Panc1 (cell line): ENCODE measurements at regions not wholly inside any gene's neighbourhood (a gene's known extent, or its start where the extent isn't known, plus 50 kb on each side); places are given as distances from the start of the nearest gene placed in this dataset.

Experiments used
- ATAC-seq: fragments of 200-7000 bp; cut with Tn5 transposase; 2 replicates; pipeline ENCODE4 v1.9.1; 2020; ENCODE audit warnings: mild to moderate bottlenecking, moderate library complexity
- BruUV-seq: library from RNA; stranded (reverse); fragments of 400-500 nt; replicated peaks from 2 replicates; lab custom pipeline; 2021; lab: Mats Ljungman, UMichigan
- CTCF ChIA-PET: fragments of 300-600 bp; sonication (Branson Sonifier 250); formaldehyde crosslinking; loops from one replicate; lab custom pipeline; 2022; ENCODE audit warnings: antibody characterized with exemption; lab: Charles Lee
- POLR2A ChIA-PET: fragments of 300-600 bp; sonication (Branson Sonifier 250); formaldehyde crosslinking; loops from one replicate; lab custom pipeline; 2022; ENCODE audit warnings: antibody characterized with exemption; lab: Charles Lee
- DNase-seq: peaks from one replicate; pipeline ENCODE4 v3.0.0-alpha.2; 2010; ENCODE audit warnings: low read depth, low spot score
- H3K27ac ChIP-seq: 2 replicates; pipeline ENCODE4 v1.5.1; 2011; ENCODE audit warnings: mild to moderate bottlenecking, low read length, inconsistent platforms
- H3K27me3 ChIP-seq: fragments of 200-500 bp; sonication (Bioruptor generic); 2 replicates; pipeline ENCODE4 v1.6.0; 2014; ENCODE audit warnings: low read length, inconsistent platforms; ENCODE audit not compliant: control insufficient read depth, insufficient read depth
- H3K36me3 ChIP-seq: fragments of 200-500 bp; sonication (Bioruptor generic); 2 replicates; pipeline ENCODE4 v1.5.1; 2014; ENCODE audit warnings: inconsistent platforms, mild to moderate bottlenecking, low read length, moderate library complexity; ENCODE audit not compliant: control insufficient read depth, insufficient read depth
- H3K4me1 ChIP-seq: 2 replicates; pipeline ENCODE4 v1.5.1; 2011; ENCODE audit warnings: inconsistent platforms, mild to moderate bottlenecking, low read length, moderate library complexity; ENCODE audit not compliant: control insufficient read depth, insufficient read depth
- H3K4me3 ChIP-seq, 2 experiments: 2 replicates each; pipeline ENCODE4 v1.5.1; 2011 to 2012; ENCODE audit warnings: low read depth in 2 of 2, low read length in 2 of 2, mild to moderate bottlenecking in 2 of 2, inconsistent platforms in 1 of 2, moderate library complexity in 1 of 2
- H3K9me3 ChIP-seq: fragments of 200-500 bp; sonication (Bioruptor generic); 2 replicates; pipeline ENCODE4 v1.5.1; 2014; ENCODE audit warnings: low read depth, mild to moderate bottlenecking, inconsistent platforms, low read length, moderate library complexity; ENCODE audit not compliant: control insufficient read depth, insufficient read depth
- POLR2AphosphoS5 ChIP-seq: IDR thresholded peaks from 2 replicates; pipeline ENCODE4 v1.6.1; 2012; ENCODE audit warnings: mild to moderate bottlenecking, low read depth, low read length, moderate library complexity
- SIN3A ChIP-seq: IDR thresholded peaks from 2 replicates; pipeline ENCODE4 v1.6.1; 2012; ENCODE audit warnings: low read depth, mild to moderate bottlenecking, low read length, moderate library complexity, borderline replicate concordance; ENCODE audit not compliant: insufficient read depth
- TCF7L2 ChIP-seq: IDR thresholded peaks from 2 replicates; pipeline ENCODE4 v1.6.1; 2011; ENCODE audit warnings: mild to moderate bottlenecking, low read depth, low read length, inconsistent platforms
- in situ Hi-C: cut with HindIII; loops from 2 replicates; pipeline ENCODE4 v1.10.0; 2016; ENCODE audit warnings: low sequenced_read_pairs, low pct_unique_long_range_greater_than_20kb
- intact Hi-C: fragments of 100-400 bp; cut with micrococcal nuclease; formaldehyde crosslinking; loops from one replicate; pipeline ENCODE4 v1.10.0; 2022; ENCODE audit not compliant: unreplicated experiment
- TF ChIP-seq, protein P1 (sequence below), 2 experiments: IDR thresholded peaks; 2 replicates each; pipeline ENCODE4 v1.6.1; 2011 to 2012; ENCODE audit warnings: low read depth in 2 of 2, control low read depth in 1 of 2, low read length in 1 of 2, mild to moderate bottlenecking in 1 of 2, moderate library complexity in 1 of 2; ENCODE audit not compliant: insufficient read depth in 1 of 2
- TF ChIP-seq, protein P2 (sequence below): fragments of 450-650 bp; IDR thresholded peaks from 2 replicates; pipeline ENCODE4 v1.5.1; 2017; ENCODE audit warnings: mild to moderate bottlenecking

DNA sequence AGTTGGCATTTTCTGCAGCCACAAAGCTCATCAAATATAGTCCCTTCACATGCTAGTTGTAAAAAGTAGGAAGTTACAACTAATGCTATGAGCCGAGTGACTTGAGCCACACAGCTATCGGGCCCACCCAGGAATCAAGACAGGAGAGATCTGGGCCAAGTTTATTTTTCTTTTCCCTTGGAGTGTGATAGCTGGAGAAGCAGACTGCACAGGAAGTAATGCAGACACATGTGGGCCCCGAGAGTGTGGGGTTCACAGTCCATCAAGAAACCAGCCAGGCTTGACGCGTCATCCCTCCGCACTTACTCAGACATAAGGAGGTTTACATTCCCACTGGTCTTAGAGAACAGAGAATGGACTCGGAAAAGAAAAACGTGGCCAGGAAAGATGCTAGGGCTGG lies 403.1 kb upstream of the CDH11 start:
- DNase-seq = no peak
- H3K9me3 ChIP-seq = no peaks in the 10 kb centered on the region
- no peak overlapping the region for H3K27ac ChIP-seq
- BruUV-seq = no TSS peak
- H3K4me3 ChIP-seq = no peak overlapping the region
- no peak for TF ChIP-seq POLR2AphosphoS5
- TF ChIP-seq TCF7L2 = no peak
- in situ Hi-C loops (no loop called here), intact Hi-C loops (no loop called here)
- ChIA-PET CTCF (no interaction called here), POLR2A (no interaction called here)
- H3K27me3 ChIP-seq = no peaks in the 10 kb centered on the region
- no peaks in the 10 kb centered on the region for H3K36me3 ChIP-seq
- H3K4me1 ChIP-seq = no peaks in the 10 kb centered on the region
- ATAC-seq = no peak

DNA sequence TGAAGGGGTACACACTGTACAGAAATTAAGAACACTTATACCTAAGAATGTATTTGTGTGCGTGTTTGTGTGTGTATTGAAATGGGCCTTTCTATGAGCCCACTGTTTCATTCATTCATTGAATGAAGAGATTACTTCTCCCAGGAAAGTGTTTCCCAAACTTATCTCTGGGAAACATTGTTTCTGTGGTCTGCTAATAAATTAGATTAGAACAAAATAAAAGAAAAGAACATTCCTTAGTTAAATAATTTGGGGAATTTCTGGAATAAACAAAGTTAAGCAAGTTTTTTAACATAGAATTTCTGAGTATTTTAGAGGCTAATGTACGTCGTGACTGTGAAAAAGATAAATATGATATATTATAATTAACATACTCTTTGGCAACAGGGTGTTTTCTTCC lies 402.4 kb upstream of the CDH11 start:
- H3K27ac ChIP-seq = no peak overlapping the region

More for the DNA sequence above, 402.4 kb upstream of the CDH11 start:
- Histone ChIP-seq H3K36me3 (no peaks in the 10 kb centered on the region), H3K4me3 (no peak overlapping the region), H3K9me3 (no peaks in the 10 kb centered on the region), H3K27me3 (no peaks in the 10 kb centered on the region), H3K4me1 (no peaks in the 10 kb centered on the region)
- CTCF ChIA-PET = no interaction called here
- no TSS peak for BruUV-seq
- intact Hi-C loops (no loop called here), in situ Hi-C loops (no loop called here)
- DNase-seq = no peak
- ATAC-seq = no peak
- TF ChIP-seq TCF7L2 (no peak), POLR2AphosphoS5 (no peak), SIN3A (no peak)
- TF ChIP-seq, protein P1, sequence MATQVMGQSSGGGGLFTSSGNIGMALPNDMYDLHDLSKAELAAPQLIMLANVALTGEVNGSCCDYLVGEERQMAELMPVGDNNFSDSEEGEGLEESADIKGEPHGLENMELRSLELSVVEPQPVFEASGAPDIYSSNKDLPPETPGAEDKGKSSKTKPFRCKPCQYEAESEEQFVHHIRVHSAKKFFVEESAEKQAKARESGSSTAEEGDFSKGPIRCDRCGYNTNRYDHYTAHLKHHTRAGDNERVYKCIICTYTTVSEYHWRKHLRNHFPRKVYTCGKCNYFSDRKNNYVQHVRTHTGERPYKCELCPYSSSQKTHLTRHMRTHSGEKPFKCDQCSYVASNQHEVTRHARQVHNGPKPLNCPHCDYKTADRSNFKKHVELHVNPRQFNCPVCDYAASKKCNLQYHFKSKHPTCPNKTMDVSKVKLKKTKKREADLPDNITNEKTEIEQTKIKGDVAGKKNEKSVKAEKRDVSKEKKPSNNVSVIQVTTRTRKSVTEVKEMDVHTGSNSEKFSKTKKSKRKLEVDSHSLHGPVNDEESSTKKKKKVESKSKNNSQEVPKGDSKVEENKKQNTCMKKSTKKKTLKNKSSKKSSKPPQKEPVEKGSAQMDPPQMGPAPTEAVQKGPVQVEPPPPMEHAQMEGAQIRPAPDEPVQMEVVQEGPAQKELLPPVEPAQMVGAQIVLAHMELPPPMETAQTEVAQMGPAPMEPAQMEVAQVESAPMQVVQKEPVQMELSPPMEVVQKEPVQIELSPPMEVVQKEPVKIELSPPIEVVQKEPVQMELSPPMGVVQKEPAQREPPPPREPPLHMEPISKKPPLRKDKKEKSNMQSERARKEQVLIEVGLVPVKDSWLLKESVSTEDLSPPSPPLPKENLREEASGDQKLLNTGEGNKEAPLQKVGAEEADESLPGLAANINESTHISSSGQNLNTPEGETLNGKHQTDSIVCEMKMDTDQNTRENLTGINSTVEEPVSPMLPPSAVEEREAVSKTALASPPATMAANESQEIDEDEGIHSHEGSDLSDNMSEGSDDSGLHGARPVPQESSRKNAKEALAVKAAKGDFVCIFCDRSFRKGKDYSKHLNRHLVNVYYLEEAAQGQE (IDR thresholded peaks at IDR 0.05; ENCODE audit: insufficient read depth in 1 of 2, low read depth in 2 of 2, low read length in 1 of 2) = no peak
- TF ChIP-seq, protein P2, sequence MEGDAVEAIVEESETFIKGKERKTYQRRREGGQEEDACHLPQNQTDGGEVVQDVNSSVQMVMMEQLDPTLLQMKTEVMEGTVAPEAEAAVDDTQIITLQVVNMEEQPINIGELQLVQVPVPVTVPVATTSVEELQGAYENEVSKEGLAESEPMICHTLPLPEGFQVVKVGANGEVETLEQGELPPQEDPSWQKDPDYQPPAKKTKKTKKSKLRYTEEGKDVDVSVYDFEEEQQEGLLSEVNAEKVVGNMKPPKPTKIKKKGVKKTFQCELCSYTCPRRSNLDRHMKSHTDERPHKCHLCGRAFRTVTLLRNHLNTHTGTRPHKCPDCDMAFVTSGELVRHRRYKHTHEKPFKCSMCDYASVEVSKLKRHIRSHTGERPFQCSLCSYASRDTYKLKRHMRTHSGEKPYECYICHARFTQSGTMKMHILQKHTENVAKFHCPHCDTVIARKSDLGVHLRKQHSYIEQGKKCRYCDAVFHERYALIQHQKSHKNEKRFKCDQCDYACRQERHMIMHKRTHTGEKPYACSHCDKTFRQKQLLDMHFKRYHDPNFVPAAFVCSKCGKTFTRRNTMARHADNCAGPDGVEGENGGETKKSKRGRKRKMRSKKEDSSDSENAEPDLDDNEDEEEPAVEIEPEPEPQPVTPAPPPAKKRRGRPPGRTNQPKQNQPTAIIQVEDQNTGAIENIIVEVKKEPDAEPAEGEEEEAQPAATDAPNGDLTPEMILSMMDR = no peak
- POLR2A ChIA-PET = no interaction called here
